Keratinocyte (primary cell): ENCODE measurements at regions not wholly inside any gene's neighbourhood (a gene's known extent, or its start where the extent isn't known, plus 50 kb on each side); places are given as distances from the start of the nearest gene placed in this dataset.

Source experiments
- DNase-seq: peaks from one replicate; pipeline ENCODE4 v3.0.0-alpha.2; 2011; ENCODE audit warnings: low read depth, missing footprints, low spot score
- FAIRE-seq: peaks from 2 replicates; lab custom pipeline; 2011; peaks lifted over from hg19 to GRCh38; lab: Jason Lieb, UNC
- H2AFZ ChIP-seq: 2 replicates; pipeline ENCODE4 v1.6.0; 2012; ENCODE audit warnings: low read length, control low read depth, inconsistent platforms; ENCODE audit not compliant: control insufficient read depth
- H3K27ac ChIP-seq: 2 replicates; pipeline ENCODE4 v1.5.1; 2011; ENCODE audit warnings: low read length; ENCODE audit not compliant: control insufficient read depth, insufficient read depth
- H3K27me3 ChIP-seq: 3 replicates; pipeline ENCODE4 v1.6.0; 2011; ENCODE audit warnings: low read length; ENCODE audit not compliant: control insufficient read depth, insufficient read depth; ENCODE audit errors: extremely low read depth
- H3K36me3 ChIP-seq, 2 experiments: 2 replicates in 1 of 2; 3 replicates in 1 of 2; pipeline ENCODE4 v1.5.1; 2011; ENCODE audit warnings: low read length in 2 of 2, mild to moderate bottlenecking in 1 of 2; ENCODE audit not compliant: control insufficient read depth in 2 of 2, insufficient read depth in 2 of 2; ENCODE audit errors: extremely low read depth in 1 of 2
- H3K4me1 ChIP-seq: 3 replicates; pipeline ENCODE4 v1.5.1; 2011; ENCODE audit warnings: low read length; ENCODE audit not compliant: control insufficient read depth, insufficient read depth; ENCODE audit errors: extremely low read depth
- H3K4me2 ChIP-seq: 3 replicates; pipeline ENCODE4 v1.6.0; 2011; ENCODE audit warnings: low read depth, low read length; ENCODE audit not compliant: control insufficient read depth, insufficient read depth; ENCODE audit errors: extremely low read depth
- H3K4me3 ChIP-seq, 3 experiments: fragments of 200-600 bp in 1 of 3; sonication (generic) in 1 of 3; 2 replicates in 2 of 3; 3 replicates in 1 of 3; pipeline ENCODE4 v1.5.1; 2011 to 2016; ENCODE audit warnings: low read length in 3 of 3, mild to moderate bottlenecking in 3 of 3, control low read depth in 2 of 3, inconsistent platforms in 1 of 3, low read depth in 1 of 3, mixed read lengths in 1 of 3, mixed run types in 1 of 3, moderate library complexity in 1 of 3; ENCODE audit not compliant: control insufficient read depth in 2 of 3, insufficient read depth in 2 of 3; ENCODE audit errors: extremely low read depth in 1 of 3
- H3K79me2 ChIP-seq: 2 replicates; pipeline ENCODE4 v1.6.0; 2012; ENCODE audit warnings: low read length; ENCODE audit not compliant: control insufficient read depth, insufficient read depth
- H3K9ac ChIP-seq: 3 replicates; pipeline ENCODE4 v1.6.0; 2011; ENCODE audit warnings: low read length; ENCODE audit not compliant: control insufficient read depth, insufficient read depth; ENCODE audit errors: extremely low read depth
- H3K9me1 ChIP-seq: 3 replicates; pipeline ENCODE4 v1.6.0; 2011; ENCODE audit warnings: low read length; ENCODE audit not compliant: control insufficient read depth, insufficient read depth; ENCODE audit errors: extremely low read depth
- H3K9me3 ChIP-seq: 2 replicates; pipeline ENCODE4 v1.5.1; 2012; ENCODE audit warnings: low read depth, low read length; ENCODE audit not compliant: control insufficient read depth
- H4K20me1 ChIP-seq: 3 replicates; pipeline ENCODE4 v1.6.0; 2011; ENCODE audit warnings: low read length; ENCODE audit not compliant: control insufficient read depth, insufficient read depth; ENCODE audit errors: extremely low read depth
- CTCF ChIP-seq, 3 experiments: IDR thresholded peaks in 1 of 3; conservative IDR thresholded peaks in 1 of 3; optimal IDR thresholded peaks in 1 of 3; 2 replicates in 2 of 3; 3 replicates in 1 of 3; pipeline versions ENCODE3 to v1.5.1; 2011; ENCODE audit warnings: low read length in 3 of 3, mild to moderate bottlenecking in 3 of 3, moderate library complexity in 2 of 3, control low read depth in 1 of 3, inconsistent platforms in 1 of 3; ENCODE audit not compliant: insufficient read depth in 2 of 3; ENCODE audit errors: extremely low read depth in 1 of 3
- EZH2 ChIP-seq: IDR thresholded peaks from one replicate; pipeline ENCODE4 v1.6.1; 2012; ENCODE audit warnings: inconsistent platforms, mild to moderate bottlenecking, low read length, moderate library complexity
- dilution Hi-C: fragments of 300-500 bp; cut with MboI; formaldehyde crosslinking; loops from one replicate; pipeline ENCODE4 v1.7.0; 2020; ENCODE audit warnings: low sequenced_read_pairs; ENCODE audit not compliant: extremely low pct_ligation_motif_present

- Histone ChIP-seq H3K36me3 (no peaks in the 10 kb centered on the region), H2AFZ (no peak overlapping the region), H3K4me3 (no peak overlapping the region), H3K4me1 (no peaks in the 10 kb centered on the region), H3K4me2 (no peak overlapping the region), H3K9me3 (no peaks in the 10 kb centered on the region), H3K27me3 (no peaks in the 10 kb centered on the region), H4K20me1 (no peaks in the 10 kb centered on the region), H3K9ac (no peak overlapping the region), H3K9me1 (no peaks in the 10 kb centered on the region), H3K79me2 (no peaks in the 10 kb centered on the region), H3K27ac (no peak overlapping the region)
- TF ChIP-seq EZH2 = no peak
- TF ChIP-seq CTCF (optimal IDR thresholded peaks at IDR 0.05 in 1 of 3, IDR thresholded peaks at IDR 0.05 in 1 of 3, conservative IDR thresholded peaks at IDR 0.05 in 1 of 3; ENCODE audit: extremely low read depth in 1 of 3, insufficient read depth in 2 of 3, low read length in 3 of 3) = no peak
- dilution Hi-C loops = no loop called here
- FAIRE-seq = no peak
- no peak for DNase-seq
Observed at GRCh38 chr15:93298901-93299300, 209.9 kb upstream of the RGMA start.

DNA sequence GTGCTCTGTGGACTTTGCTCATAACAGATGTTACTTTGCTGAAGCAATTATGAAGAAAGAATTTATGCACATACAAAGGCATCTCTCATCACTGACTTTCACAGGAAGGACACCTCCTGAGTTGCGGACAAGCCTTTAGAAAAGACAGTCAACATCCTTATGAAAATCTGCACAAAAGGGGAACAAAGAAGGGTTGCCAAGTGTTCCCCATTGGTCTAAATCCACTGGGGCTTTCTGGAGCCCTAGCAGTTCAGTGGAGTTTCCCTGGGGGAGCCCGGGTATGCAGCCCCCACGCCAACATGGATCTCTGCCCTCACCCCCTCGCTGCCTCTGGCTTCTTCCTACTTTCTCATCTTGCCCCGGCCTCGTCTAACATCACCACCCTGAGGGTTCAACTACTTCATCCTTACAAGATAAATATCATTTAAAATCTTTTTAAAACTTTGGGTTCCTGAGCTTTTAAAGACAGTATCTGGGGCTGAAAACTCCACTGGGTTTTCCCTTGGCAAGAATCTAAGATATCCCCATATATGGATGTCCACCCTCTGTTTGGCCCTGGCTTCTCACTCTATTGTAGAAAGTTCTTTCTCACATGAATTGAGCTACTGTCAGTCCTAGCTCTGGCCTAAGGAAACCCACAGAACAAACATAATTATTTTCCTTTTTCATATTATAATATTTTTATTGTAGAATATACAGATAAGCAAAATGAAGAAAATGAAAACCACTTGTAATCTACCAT is 207.9 kb upstream of the RGMA start:
- Histone ChIP-seq H2AFZ (no peak overlapping the region), H3K4me2 (no peak overlapping the region), H3K4me1 (no peaks in the 10 kb centered on the region), H3K79me2 (no peaks in the 10 kb centered on the region), H3K27ac (no peak overlapping the region), H3K9me3 (no peaks in the 10 kb centered on the region), H4K20me1 (no peaks in the 10 kb centered on the region), H3K27me3 (no peaks in the 10 kb centered on the region), H3K4me3 (no peak overlapping the region), H3K9me1 (no peaks in the 10 kb centered on the region), H3K36me3 (no peaks in the 10 kb centered on the region), H3K9ac (no peak overlapping the region)
- DNase-seq (no peak), FAIRE-seq (no peak)
- dilution Hi-C loops = no loop called here
- TF ChIP-seq EZH2 = no peak

DNA sequence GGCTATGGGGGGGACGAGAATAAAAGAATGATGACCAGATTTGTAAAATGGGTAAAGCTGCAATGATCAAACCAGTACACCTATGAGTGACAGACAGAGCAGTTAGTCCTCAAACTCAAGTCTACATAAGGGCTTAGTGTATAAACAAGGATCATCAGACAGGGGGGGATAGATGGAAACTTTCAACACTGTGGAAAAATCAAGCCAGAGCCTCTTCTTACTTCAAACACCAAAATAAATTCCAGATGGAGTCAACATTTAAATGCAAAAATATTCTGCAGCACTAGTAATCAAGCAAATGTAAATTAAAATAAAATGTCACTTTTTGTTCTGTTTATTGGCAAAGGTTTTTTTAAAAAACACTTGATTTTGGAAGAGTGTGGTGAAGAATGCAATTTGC is 205.9 kb upstream of the RGMA start:
- Histone ChIP-seq H3K27ac (no peak overlapping the region), H3K9me3 (no peaks in the 10 kb centered on the region), H3K36me3 (no peaks in the 10 kb centered on the region), H3K4me2 (no peak overlapping the region), H3K4me3 (no peak overlapping the region), H4K20me1 (no peaks in the 10 kb centered on the region), H3K4me1 (no peaks in the 10 kb centered on the region), H2AFZ (no peak overlapping the region), H3K27me3 (no peaks in the 10 kb centered on the region), H3K9ac (no peak overlapping the region), H3K79me2 (no peaks in the 10 kb centered on the region), H3K9me1 (no peaks in the 10 kb centered on the region)
- FAIRE-seq (no peak), DNase-seq (no peak)
- dilution Hi-C loops = no loop called here
- no peak for TF ChIP-seq CTCF (optimal IDR thresholded peaks at IDR 0.05 in 1 of 3, IDR thresholded peaks at IDR 0.05 in 1 of 3, conservative IDR thresholded peaks at IDR 0.05 in 1 of 3; ENCODE audit: extremely low read depth in 1 of 3, insufficient read depth in 2 of 3, low read length in 3 of 3)
